HG03457 (cell line): ENCODE measurements at regions not wholly inside any gene's neighbourhood (a gene's known extent, or its start where the extent isn't known, plus 50 kb on each side); places are given as distances from the start of the nearest gene placed in this dataset.
A peak's percentile ranks its signal among the peaks of the same experiment; 100 is the strongest.

Experiments used
- ATAC-seq: cut with Tn5 transposase; IDR thresholded peaks from one replicate; pipeline ENCODE4 v1.9.1; 2021; ENCODE audit warnings: moderate number of reproducible peaks; ENCODE audit not compliant: unreplicated experiment

DNA sequence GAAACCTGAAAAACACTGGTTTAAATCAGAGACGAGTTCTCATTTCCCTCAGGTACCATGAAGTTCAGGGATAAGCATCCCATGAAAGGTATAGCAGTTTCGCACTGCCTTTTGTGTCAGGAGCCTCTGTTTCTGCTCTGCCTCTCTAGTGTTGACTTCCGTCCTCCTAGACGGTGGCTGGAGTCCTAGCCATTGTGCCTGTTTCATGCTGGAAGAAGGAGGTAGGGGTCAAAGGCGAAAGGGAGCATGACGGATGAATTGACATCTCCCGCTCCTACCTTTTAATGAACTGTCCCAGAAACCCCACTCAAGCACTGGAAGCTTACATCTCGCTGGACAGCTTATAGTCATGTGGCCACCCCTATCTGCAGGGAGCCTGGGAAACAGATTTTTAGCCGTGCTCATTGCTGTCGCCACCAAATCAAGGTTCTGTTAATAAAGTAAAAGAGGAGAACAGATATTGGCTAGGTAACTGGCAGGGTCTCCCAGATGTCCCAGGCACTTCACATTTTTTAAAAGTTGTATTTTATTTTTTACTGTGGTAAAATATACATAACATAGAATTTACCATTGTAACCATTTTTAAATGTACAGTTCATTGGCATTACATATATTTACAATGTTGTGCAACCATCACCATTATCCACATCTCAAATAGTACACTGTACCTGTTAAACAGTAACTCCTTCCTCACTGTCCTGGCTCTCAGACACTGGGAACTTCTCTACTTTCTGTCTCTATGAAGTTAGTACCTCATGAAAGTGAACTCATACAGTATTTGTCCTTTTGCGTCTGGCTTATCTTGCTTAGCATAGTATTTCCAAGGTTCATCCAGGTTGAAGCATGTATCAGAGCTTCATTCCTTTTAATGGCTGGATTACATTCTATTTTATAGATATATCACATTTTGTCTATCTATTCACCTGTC is 55.0 kb upstream of the CTLA4 start:
- no peak for ATAC-seq

DNA sequence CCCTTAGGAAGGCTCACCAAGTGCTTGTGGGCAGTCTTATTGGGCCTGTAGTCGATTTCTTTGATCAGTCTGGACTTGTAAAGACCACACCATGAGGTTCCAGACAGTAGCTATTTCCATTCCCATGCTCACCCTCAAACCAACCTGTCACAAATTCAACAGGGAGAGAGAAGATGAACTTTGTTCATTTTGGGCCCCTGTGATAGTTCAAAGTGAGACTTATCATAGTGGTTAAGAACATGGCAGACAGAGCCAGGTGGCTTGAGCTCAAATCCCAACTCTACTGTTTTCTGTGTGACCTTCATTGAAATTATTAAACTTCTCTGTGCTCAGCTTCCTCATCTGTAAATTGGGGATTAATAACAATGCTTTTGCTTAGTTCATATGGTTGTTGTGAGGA is 53.9 kb upstream of the CTLA4 start:
- ATAC-seq: no peak

DNA sequence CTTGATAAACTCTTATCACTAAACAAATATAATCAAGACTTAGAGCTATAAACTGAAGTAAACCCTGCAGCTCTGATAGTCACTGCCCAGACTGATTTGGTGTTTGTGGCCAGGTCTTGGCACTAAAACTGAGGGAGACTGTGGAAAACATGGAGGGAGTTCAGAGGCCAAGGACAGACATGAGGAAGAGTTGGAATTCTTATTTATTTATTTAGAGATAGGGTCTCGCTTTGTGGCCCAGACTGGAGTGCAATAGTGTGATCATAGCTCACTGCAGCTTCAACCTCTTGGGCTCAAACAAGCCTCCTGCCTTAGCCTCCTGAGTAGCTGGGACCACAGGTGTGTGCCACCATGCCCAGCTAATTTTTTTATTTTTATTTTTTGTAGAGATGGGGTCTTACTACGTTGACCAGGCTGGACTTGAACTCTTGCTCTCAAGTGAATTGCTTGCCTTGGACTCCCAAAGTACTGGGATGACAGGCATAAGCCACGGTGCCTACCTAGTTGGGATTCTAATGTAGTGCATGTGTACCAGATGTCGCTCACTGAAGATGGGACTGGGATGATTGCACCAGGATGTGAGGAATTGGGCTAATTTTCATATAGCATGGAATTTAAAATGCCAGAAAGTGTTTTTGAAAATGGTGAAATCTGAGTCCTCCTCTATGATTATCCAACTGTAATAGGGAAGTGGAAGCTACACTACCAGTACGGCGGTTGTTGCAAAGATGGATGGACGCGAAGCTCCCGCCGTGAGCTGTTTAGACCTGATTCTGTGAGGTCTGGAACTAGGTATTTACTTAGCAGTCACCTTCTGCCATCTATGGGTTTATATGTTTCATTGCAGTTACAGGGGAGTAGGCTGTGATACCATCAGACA is 52.7 kb upstream of the CTLA4 start:
- peak; percentile 62 for ATAC-seq

DNA sequence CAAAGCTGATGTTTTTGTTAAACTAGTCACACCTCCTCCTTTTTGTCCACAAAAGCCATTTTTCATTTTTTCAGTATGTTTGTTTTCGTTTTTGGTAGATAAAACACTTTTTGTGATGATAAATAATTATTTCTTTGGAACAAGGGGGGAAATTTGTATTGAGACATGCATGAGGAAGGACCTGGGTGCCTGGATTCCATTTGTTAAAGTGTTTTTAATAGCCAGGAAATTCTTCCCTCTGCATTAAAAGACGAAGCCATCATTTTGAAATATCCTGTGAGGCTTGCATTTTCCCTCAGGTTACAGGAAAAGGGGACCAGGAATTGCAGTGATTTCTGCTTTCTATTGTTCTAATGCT is 52.1 kb upstream of the CTLA4 start:
- ATAC-seq: no peak

DNA sequence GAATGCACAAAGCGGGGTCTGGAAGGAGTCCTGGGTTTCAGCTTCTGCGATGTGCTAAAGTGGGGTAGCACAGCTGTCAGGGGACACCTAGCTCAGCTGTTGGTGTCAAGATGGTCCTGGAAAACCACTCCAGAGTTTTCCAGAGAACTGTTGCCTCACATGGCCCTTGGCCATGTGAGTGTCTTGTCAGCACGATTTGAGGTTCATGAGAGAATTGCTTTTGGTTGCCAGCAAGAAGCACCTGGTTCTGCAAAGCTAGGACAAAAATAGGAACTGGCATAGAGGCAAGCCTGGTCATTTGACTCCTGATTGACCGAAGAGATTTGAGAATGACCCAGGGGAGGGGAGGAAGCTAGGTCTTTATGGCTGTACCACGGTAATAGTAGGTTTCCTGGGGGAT is 50.4 kb upstream of the CTLA4 start:
- no peak for ATAC-seq
